ENCODE measurements at regions not wholly inside any gene's neighbourhood (a gene's known extent, or its start where the extent isn't known, plus 50 kb on each side); places are given as distances from the start of the nearest gene placed in this dataset.

DNA sequence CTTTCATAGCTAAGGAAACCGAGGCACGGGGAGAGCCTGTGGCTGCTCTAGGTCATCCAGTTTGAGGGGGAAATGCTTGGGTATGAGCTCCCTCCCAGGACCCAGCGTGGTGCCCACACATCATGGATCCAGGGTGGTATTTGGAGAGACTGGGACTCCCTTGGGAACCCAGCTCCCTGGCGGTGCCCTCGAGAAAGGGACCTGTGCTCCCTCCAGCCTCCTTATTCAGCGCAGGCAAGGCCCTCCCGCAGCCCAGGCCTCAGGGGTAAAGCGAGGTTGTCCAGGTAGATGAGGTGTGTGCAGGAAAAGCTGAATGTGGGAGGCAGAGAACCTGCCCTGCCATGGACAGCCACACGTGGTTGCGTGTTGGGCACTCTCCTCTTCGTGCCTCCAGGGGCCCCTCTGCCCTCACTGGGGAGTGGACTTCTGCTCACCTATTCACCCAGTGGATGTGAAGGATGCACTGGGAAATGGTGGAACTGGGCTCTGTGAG lies 53.8 kb upstream of the GPR78 start:
- no peak for DNase-seq (ENCODE audit: low read depth, low spot score)

GRCh38 chr4:8528713-8529112 lies 51.5 kb upstream of the GPR78 start:
- DNase-seq (ENCODE audit: low read depth, low spot score) = peak; percentile 68

Measured in astrocyte of the hippocampus (primary cell).